Right cardiac atrium (tissue), 5 donors: ENCODE measurements at regions not wholly inside any gene's neighbourhood (a gene's known extent, or its start where the extent isn't known, plus 50 kb on each side); places are given as distances from the start of the nearest gene placed in this dataset.

Experiments
- ATAC-seq, 2 donors: fragments of 200-7000 bp; cut with Tn5 transposase; one replicate each; pipeline versions ENCODE4 v1.8.0 to v1.9.1; 2020; ENCODE audit warnings: moderate library complexity in 2 of 2, mild to moderate bottlenecking in 1 of 2
- DNase-seq, 3 donors: peaks; one replicate each; pipeline ENCODE4 v3.0.0-alpha.2; 2020
- H3K27ac ChIP-seq: one replicate; pipeline ENCODE4 v1.5.1; 2013; ENCODE audit warnings: mild to moderate bottlenecking, low read length, control low read depth, moderate library complexity
- H3K27me3 ChIP-seq: one replicate; pipeline ENCODE4 v1.6.1; 2013; ENCODE audit not compliant: control insufficient read depth, insufficient read depth
- H3K4me1 ChIP-seq: one replicate; pipeline ENCODE4 v1.6.1; 2013; ENCODE audit warnings: low read length; ENCODE audit not compliant: control insufficient read depth, insufficient read depth
- H3K4me3 ChIP-seq: one replicate; pipeline ENCODE4 v1.5.1; 2013; ENCODE audit warnings: low read length, control low read depth
- H3K9me3 ChIP-seq: one replicate; pipeline ENCODE4 v1.6.1; 2013; ENCODE audit warnings: low read length; ENCODE audit not compliant: control insufficient read depth
- WGBS: extraction: QIAGEN DNeasy Blood & Tissue Kit; methylation state at CpG from one replicate; pipeline ENCODE4 v1.1.7; 2013; 5-methylcytosine and 5-hydroxymethylcytosine counted together
- intact Hi-C, 4 donors: fragments of 100-400 bp; cut with DNase I; formaldehyde crosslinking; loops; one replicate each; pipeline versions ENCODE4 v1.11.0 to v1.14.0; 2022 to 2023
- donor health status: healthy with polysubstance abuse.
- donor health status: DM: no; HTN: yes; CAD: no.
- donor health status: DM: no; HTN: no; CAD: no.
- donor health status: DM: no; HTN: yes; CAD: no; lungs with severe emphysema.
- donor health status: DM: yes; HTN: yes; CAD: no.

DNA sequence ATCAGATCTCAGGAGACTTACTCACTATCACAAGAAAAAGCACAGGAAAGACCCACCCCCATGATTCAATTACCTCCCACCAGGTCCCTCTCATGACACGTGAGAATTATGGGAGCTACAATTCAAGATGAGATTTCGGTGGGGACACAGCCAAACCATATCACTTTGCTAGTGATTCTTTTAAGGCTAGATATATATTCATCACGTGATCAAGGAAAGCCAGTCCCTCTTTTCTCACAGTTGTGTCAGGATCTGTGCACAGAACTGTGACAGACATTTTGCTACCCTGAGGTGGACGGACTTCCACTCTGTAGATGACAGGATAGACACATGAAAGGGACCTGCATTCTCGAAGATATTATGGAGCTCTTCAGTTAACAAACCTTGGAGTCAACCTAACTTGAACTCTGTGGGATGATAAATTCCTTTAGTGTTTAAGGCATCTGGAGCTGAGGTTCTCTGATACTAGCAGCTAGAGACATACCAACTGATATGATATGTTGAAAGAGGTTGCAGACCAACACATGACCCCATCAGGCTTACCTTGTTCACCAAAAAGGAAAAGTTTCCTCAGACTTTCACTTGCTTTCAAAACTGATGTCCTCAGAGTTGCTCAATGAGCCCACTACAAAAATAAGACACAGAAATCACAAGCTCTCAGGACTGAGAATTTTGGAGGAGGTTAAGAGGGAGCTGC, 66.3 kb upstream of the SCG2 start:
- WGBS: 57% methylated on average over 5 of the region's 5 CpGs
- DNase-seq (no peak), ATAC-seq (no peak)
- Histone ChIP-seq H3K9me3 (no peaks in the 10 kb centered on the region), H3K4me1 (no peaks in the 10 kb centered on the region), H3K27me3 (no peaks in the 10 kb centered on the region), H3K4me3 (no peak overlapping the region), H3K27ac (no peak overlapping the region)
- intact Hi-C loops: no loop called here

DNA sequence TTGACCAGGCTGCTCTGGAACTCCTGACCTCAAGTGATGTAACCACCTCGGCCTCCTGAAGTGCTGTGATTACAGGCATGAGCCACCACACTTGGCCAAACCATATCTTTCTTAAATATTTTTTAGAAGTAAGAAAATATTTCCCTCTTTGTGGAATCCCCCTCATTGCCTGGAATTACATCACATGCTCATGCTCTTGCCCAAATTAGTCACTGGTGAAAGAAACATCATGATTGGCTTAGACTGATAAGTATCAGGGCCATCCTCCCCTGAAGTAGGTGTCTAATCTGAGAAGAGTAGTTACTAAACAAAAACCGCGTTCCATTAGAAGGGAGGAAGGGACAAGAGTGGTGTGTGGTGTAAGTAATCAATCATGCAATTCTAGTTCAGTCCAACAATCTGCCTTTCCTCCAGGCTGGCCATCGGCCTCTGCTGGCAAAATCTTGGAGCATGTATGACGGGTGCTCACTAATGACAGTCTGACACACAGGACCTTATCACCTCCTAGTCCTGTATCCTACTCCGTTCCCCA, 52.3 kb upstream of the SCG2 start:
- WGBS: 71% methylated on average over 6 of the region's 6 CpGs
- DNase-seq (no peak), ATAC-seq (no peak)
- H3K27me3 ChIP-seq: no peaks in the 10 kb centered on the region
- H3K4me1 ChIP-seq: no peaks in the 10 kb centered on the region
- H3K4me3 ChIP-seq: no peak overlapping the region
- H3K9me3 ChIP-seq: no peaks in the 10 kb centered on the region
- H3K27ac ChIP-seq: no peak overlapping the region
- intact Hi-C loops: no loop called here

DNA sequence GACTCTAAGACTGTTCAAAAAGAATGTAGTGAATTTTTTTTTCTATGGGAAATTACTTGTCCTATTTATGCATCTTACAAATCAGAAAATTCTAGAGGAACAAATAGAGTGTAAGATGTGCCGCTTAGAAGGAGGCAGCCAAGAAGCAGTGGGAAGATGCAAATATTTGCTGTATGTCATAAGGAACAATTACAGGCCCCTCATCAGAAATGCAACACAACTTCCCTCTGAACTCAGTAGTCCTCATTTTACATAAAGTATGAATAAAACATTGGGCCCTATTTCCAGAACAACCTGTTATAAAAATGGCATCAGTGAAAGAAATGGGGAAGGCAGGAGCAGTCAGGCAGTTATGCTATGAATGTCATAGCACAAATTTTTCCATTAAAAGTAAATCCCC, 50.7 kb upstream of the SCG2 start:
- Histone ChIP-seq H3K4me3 (no peak overlapping the region), H3K9me3 (no peaks in the 10 kb centered on the region), H3K27ac (no peak overlapping the region), H3K4me1 (no peaks in the 10 kb centered on the region), H3K27me3 (no peaks in the 10 kb centered on the region)
- ATAC-seq (no peak), DNase-seq (no peak)
- 94% methylated on average over 1 of the region's 1 CpG for WGBS
- intact Hi-C loops: no loop called here

DNA sequence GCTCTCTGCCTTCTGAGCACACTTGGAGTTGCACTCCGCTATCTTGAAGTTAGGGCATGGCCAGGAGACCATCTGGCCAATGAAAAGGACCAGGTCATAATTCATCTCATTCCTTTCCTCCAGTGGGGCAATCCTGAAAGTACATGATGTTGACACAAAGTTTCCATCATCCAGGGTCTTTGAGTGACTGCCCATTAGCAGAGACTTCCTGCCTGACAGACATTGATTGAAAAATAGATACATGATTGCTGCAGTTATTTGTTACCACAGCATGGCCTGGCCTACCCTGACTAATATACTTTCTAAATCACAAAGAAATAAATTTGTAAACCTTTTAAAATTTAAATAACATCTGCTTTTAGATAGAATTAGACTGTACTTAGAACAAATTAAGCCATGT, 50.0 kb upstream of the SCG2 start:
- Histone ChIP-seq H3K4me1 (no peaks in the 10 kb centered on the region), H3K9me3 (no peaks in the 10 kb centered on the region), H3K4me3 (no peak overlapping the region), H3K27ac (no peak overlapping the region), H3K27me3 (no peaks in the 10 kb centered on the region)
- DNase-seq (no peak), ATAC-seq (no peak)
- 93% methylated on average over 1 of the region's 1 CpG for WGBS
- intact Hi-C loops: no loop called here
